AG08395 (cell line): ENCODE measurements at regions not wholly inside any gene's neighbourhood (a gene's known extent, or its start where the extent isn't known, plus 50 kb on each side); places are given as distances from the start of the nearest gene placed in this dataset.
"Not testable (repeated sequence)": the region's sequence is repeated elsewhere in the genome, so short reads cannot be mapped to it uniquely, and the experiment has no call there.

Source experiments
- DNase-seq: peaks from one replicate; pipeline ENCODE4 v3.0.0; 2012; ENCODE audit warnings: mixed read lengths, low spot score

DNA sequence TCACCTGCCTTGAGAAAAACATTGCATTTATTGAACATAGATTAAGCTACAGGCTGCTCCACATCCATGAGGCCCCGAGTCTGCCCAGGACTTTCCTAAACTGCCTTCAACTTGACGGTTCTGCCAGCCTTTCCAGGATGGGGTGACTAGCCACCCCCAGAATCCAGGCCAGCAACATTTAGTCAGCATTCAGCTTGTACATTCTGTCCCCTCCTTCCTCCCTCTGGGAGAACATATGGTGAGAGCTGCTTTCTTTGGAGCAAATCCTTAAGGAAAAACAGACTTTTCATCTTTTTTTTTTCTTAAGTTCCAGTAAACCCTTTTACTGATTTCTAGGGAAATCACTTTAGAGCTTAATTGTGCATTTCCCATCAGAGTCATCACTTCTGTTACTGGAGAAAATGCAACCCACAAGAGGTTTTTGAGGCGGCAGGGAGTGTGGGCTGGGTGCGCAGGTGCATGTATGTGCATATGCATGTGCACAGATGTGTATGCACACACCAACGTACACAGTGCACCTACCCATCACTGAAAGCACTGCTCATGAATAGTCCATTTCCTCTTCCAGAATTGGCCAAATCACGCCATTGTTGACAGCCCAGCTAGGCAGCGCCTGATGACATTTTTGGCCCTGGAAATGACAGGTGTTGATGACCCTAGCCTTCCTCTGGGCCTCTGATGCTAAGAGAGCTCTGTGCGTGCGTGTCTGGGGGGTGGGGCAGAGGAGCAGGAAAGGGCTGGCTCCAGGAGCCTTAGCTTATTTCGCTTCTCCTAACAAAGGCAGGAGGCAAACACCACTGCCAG, 145.6 kb downstream of the HSD17B3 start:
- no peak for DNase-seq

DNA sequence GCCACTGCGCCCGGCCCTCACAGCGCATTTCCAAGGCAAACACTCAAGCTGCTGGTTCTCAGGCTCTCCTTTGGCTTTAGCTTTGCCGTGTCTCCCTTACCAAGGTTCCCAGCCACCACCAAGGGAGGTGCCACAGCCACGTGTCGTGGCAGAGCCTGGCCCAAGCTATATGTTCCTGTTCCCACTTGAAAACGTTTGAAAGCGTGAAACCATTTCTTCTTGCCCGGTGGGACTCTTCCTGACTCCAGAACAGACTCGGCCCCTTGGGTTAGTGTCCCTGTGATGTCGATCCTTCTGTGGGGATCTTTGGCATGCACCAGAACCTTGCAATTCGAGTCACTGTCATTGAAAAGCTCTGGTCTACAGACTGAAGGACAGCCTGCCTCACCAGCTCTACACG, 147.9 kb downstream of the HSD17B3 start:
- DNase-seq = no peak

DNA sequence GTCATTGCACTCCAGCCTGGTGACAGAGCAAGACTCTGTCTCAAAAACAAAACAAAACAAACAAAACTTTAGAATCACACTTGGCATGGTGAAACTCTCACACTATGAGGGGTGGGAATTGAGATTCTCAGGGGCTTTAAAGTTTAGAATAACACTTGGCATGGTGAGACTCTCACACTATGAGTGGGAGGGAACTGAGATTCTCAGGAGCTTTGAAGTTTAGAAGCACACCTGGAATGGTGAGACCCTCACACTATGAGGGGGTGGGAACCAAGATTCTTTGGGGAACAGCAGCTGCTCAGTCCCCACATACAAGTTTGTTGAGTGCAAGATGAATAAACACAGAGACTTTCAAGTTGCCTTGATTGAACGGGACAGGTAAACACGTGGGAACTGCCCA, 149.4 kb downstream of the HSD17B3 start:
- no peak for DNase-seq

DNA sequence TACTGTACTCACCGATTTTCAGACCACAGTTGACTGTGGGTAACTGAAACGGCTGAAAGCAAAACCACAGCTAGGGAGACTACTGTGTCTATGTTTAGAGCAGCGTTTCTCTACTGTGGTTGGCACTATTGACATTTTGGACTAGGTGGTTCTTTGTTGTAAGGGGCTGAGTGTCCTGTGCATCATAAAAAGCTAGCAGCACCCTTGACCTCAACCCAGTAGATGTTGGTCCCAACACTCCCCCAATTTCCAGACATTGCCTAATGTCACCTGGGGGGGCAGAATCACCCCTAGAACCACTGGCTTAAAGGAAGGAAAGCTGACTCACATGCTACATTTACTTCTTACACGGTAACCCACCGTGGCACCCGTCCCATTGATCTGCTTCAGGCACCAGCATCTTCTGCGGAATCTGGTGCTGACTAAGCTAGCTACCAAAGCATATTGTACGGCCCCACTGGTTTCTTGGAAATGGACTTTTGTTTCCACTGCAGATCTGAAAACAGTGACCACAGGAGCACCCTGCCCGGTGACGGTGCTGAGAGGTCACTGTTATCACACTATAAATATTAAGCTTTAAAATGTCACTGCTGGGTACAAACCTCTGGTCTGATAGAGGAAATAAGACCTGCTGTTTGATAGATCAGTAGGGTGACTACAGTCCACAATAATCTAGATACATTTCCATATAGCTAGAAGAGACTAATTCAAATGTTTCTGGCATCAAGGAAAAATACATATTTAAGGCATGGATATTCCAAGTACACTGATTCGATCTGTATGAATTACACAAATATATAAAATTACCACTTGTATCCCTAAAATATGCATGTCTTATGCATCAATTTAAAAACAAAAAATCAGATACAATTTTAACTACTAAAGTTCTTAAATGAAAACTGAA, 151.4 kb downstream of the HSD17B3 start:
- DNase-seq = no peak

DNA sequence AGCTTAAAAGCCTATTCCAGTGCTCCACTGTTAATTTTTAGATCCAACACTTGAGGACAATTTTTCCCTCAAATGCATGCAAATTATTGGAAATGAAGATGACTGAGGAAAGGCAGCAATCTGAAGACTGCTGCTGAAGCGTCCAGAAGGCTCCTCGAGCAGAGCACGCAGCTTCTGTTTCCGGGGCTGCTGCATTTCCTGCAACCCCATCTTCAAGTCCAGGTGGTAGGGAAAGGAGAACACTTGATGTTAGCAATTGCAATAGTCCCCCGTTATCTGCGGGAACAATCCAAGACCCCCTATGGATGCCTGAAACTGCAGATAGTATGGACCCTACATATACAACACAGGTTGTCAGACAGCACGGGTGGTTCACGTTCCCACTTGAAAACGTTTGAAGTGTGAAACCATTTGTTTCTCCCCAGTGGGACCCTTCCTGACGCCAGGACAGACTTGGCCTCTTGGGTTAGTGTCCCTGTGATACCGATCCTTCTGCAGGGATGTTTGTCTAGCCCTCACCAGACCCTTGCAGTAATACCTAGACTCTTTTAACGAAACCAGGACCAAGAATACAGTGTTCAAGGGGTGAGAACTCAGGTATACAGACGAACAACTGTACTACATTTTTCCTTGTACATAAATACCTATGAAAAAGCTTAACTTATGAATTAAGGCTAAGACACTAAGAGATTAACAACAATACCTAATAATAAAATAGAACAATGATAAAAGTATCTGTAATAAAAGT, 152.3 kb downstream of the HSD17B3 start:
- DNase-seq = no peak

DNA sequence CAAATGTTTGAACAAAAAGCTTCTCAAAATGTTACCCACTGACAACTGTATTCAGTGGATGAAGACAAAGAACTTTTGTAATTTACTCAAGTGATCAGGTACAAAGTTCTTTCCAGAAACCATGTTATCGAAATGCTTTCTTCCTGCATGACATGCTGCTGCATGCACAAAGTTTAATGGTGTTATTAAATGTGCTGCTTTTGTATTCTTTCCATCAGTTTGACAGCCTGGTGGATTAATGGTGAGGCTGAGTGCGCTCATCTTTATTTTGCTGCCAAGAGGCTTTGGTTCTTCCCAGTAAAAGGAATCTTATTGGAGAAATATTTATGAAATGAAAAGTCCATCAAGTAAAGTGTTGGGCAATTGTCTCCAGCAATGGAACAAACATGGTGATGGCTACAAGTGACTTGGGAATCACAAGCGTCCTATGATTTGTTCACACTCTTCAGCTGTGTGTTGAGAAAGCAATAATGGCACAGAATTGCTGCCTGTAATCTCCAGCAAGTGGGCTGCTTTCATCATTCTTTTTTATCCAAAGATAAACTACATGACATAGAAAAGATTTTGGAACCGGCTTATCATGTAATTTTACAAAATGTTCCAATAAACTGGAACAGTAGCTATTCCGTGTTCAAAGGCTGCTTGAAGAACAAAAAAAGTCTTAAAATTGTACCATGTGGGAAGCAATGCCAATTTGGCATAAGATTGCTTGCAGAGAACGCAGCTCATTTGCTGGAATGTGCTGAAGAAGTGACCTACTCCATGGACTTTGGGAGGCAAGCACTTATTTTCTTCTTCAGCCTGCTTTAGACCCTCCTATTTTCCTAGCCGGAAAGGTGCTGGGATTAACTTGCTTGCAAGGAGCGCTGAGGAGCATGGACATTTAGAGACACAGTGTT, 153.1 kb downstream of the HSD17B3 start:
- DNase-seq = no peak

DNA sequence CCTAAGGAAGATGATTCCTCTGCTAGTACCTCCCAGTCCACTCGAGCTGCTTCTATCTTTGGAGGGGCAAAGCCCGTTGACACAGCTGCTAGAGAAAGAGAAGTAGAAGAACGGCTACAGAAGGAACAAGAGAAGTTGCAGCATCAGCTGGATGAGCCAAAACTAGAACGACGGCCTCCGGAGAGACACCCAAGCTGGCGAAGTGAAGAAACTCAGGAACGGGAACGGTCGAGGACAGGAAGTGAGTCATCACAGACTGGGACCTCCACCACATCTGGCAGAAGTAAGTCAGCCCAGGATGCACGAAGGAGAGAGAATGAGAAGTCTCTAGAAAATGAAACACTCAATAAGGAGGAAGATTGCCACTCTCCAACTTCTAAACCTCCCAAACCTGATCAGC, 154.9 kb downstream of the HSD17B3 start:
- DNase-seq = not testable (repeated sequence)

DNA sequence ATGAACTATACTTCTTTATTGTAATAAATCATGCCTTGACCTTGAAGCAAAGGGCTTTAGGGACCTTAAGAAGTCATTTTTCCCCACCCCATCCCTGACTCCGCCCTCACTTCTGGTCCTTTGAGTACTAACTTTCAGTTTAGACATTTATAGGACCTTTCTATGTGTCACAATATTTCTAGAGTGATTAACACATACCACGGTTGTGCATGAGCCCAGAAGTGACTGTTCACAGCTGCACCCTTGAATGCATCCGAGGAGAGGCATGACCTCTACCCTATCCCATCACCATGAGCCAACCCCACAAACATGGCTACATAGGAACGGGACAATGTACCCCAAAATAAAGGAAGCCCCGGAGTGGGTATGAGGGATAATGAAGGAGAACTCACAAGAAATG, 160.3 kb downstream of the HSD17B3 start:
- DNase-seq = peak; percentile 30

DNA sequence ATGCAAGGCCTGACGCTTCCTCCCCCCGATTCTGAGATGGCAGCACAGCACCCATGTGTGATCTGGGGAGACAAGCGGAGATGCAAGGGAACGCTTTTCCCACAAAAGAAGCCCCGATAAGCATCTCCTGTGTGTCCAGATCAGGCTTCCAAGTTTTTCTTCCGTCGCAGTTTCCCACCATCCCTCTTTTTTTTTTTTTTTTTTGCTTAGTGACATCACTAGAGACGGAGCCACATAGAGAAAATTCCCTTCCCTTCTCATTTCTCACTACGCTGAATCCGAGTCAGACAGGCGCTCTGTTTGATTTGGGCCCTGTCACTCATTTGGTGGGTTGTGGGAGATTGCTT, 160.9 kb downstream of the HSD17B3 start:
- no peak for DNase-seq

DNA sequence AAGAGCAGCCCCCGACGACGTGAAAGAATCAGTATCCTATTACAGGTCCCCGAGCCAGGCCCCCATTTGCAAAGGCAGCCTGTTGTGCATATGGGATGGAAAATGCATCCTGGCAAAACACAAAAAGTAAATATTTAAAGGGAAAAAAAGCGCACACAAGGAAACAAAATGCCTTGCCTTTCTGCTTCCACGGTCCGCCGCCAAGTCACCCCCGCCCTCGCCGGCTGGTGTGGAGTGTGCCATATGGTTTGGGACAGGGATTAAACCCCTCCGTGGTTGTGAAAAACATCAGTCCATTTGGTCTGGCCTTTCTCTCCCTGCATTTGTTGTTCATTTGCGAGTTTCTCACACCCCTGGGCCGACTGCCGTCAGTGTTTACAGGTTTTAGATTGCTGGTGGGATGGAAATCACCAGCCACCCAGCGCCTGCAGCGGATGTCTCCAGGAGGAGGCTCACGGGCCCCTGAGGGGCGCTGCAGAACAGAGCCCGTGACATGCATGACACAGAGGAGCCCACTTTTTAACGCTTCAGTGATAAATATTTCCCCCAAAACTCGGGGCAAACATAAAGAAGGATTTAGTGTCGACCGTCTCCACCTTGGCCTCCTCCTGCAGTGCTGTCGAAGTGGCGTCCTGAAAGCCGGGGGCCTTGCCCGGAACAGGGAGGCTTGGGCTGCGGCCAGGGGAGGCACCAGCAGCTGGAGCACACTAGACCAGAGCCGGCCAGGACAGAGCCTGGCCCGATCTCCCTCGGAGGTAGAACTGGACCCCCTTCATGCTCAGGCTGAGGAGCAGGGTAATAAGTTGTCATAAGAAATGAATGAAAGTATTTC, 161.5 kb downstream of the HSD17B3 start:
- no peak for DNase-seq

DNA sequence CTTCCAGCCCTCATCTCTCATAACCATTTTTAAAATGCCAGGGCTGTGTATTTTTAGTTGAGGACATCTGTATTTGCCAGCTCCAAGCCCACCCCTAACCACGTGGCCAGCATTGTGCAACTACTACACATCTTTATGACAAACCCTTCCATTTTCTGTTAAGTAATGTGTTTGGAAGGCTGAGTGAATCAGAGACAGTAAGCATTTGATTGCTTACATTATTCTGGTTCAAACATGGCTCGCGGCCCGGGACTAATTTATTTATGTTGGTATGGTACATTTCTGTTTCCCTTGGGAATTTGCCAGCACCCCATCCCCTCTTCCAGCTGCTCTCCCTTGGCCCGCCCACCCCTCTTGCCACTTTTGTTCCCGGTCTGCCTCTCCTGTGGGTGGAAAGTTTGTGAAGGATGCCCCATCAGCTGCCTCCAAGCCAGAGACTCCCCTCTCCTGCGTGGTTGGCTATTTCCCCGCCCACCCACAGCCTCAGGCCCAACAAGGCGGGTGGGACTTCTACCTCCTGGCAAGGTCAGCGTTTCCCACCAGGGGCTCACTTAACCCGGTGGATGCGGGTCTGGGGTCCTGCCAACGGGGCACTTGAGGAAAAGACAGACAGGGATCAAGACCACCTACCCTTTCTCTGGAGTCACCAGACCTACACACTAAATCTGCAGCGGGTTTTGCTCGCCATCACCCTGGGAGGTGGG, 162.2 kb downstream of the HSD17B3 start:
- DNase-seq = peak; percentile 72

DNA sequence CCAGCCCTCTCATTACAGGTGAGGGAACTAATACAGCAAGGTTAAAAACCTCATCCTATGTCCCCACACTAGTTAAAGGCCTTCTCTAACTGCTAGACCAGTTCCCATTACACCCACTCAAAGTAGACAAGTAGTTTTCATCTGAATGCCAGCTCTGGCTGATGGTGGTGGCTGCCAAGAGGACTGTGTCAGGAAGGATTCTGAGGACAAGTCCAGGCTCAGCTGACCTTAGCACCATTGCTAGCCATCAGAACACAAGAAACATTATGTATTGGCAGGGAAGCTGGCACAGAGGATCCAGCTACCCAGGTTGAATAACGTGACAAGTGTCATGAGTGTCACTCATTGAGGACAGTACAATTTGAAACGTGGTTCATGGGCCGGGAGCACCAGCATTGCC, 163.4 kb downstream of the HSD17B3 start:
- no peak for DNase-seq

DNA sequence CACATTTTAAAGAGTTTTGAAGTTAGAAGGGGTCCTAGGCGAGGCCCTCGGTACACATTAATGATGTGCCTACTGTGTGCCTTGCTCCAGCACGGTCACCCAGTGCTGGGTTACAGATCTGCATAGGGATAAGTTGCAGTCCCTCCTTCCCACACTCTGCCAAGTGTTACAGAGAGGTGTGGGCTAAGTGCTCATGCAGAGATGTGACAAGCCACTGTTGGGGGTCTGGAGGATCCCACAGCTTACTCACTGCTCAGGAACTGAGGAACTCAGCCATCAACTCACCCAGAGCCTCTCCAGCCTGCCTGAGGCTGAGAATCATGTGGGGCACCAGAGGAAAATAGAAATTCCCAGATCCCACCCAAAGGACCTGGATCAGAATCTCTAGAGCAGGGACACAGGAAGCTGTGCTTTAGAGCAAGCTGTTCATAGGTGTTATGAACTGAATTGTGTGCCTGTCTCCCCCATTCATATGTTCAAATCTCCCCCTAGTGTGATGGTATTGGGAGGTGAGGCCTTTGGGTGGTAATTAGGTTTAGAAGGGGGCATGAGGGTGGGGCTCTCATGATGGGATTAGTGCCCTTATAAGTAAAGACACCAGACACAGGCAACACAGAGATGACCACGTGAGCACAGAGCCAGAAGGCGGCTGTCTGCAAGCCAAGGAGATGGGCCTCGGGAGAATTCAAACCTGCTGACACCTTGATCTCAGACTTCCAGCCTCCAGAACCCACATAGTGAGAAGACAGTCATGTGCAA, 164.1 kb downstream of the HSD17B3 start:
- peak; percentile 21 for DNase-seq

DNA sequence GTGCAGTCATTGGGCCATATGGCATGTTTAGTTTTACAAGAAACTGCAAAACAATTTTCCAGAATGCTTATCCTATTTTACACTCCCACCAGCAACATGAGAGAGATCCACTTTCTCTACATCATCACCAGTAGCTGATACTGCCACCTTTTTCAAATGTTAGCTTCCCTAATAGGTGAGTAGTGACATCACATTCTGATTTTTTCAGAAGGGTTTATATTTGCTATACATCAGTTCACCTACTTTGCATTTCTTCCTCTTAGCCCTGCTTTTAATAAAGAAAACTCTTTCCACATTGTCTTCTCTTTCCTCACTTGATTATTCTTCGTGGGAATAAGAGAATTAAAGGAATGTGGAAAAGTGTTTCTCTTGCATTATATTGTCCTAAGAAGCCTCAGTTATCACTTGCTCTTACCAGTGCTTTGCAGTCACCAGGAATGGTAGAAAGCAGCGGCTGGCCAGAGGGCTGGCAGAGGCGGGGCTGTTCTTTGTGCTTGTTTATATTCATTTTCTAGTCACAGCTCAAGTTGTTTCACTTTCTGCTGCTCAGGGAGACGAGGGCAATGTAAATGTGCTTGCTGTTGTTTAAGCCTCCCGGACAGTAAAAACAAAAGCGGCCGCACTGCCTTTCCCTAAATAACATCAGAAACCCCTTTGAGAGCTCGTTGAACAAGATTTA, 164.8 kb downstream of the HSD17B3 start:
- peak; percentile 70 for DNase-seq

DNA sequence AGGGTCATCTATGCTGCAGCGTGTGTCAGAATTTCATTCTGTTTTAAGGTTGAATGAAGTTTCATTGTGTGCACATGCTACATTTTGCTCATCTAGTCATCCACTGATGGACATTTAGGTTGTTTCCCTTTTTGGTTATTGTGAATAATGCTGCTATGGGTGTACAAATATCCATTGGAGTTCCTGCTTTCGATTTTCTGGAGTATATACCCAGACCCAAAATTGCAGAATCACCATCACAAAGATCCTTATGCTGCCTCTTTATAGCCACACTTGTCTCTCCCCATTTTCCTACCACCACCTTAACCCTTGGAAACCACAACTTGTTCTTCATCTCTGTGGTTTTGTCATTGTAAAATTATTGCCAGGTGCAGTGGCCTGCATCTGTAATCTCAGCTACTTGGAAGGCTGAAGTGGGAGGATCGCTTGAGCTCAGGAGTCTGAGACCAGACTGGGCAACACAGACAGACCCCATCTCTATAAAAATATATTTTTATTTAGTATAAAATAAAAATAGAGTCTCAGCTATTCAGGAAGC, 166.2 kb downstream of the HSD17B3 start:
- DNase-seq = no peak

DNA sequence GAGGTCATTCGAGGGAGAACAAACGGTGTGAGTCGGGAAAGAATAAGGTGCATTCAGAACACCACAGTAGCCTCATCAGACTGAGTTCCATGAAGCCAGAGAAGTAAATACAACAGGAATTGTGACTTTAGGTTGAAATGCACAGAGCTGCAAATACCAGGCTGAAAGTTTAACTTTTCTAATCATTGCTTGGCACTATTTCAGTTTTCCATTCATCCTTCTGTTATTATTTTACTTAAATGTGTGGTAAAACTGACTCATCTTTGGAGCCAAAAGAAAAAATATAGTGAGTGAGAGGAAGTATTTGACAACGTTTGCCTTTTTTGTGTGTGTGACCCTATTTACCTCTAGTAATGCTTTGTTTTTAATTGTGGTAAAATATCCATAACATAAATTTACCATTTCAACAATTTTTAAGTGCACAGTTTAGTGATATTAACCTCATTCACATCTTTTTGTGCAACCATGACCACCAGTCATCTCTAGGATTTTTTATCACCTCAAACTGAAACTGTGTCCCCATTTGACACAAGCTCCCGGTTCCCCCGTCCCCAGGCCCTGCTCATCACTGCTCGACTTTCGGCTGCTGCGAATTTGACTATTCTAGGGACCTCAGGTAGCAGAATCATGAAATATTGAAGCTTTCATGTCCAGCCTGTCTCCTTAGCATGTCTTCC, 166.8 kb downstream of the HSD17B3 start:
- peak; percentile 25 for DNase-seq

DNA sequence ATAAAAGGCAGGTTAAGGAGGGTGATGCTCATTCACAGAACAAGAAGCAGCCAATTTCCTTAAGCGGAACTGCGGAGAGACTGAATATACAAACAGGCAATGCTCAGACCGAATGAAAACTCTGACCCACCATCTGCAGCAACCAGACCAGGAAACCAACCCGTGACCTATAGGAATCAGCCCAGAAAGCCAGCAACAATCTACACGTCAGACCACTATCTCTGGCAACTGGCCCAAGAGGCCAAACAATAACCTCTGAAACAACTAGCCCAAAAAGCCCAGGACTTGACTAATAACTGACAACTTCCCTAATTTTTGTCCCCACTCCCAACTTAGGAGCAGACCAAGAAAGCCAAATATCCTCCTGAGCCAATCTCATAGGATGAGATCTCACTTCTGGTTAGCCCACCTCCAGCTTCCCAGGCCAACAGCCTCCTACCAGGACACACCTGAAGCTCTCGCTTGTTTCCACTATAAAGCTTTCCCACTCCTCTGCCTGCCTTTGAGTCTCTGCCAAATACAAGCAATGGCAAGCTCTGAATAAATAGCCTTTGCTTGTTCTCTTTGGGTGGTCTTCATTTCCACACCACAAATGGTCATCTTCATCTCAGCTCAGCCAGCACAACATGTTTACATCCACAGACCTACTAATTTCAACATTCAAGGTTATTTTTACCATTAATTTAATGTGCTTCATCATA, 168.5 kb downstream of the HSD17B3 start:
- DNase-seq = no peak
